Sigmoid colon (tissue), 6 donors: ENCODE measurements at regions not wholly inside any gene's neighbourhood (a gene's known extent, or its start where the extent isn't known, plus 50 kb on each side); places are given as distances from the start of the nearest gene placed in this dataset.
"Not testable (repeated sequence)": the region's sequence is repeated elsewhere in the genome, so short reads cannot be mapped to it uniquely, and the experiment has no call there.

Source experiments
- DNase-seq: peaks from one replicate; pipeline ENCODE4 v3.0.0-alpha.2; 2019
- H3K27ac ChIP-seq, 4 donors: fragments of 200-600 bp; sonication (generic); one replicate each; pipeline ENCODE4 v1.5.1; 2016 to 2019; ENCODE audit warnings: mild to moderate bottlenecking in 1 of 4
- H3K27me3 ChIP-seq, 3 donors: fragments of 200-600 bp; sonication (generic); one replicate each; pipeline ENCODE4 v1.5.1; 2019; ENCODE audit warnings: mild to moderate bottlenecking in 1 of 3
- H3K36me3 ChIP-seq, 4 donors: fragments of 200-600 bp; sonication (generic); one replicate each; pipeline ENCODE4 v1.5.1; 2016 to 2019
- H3K4me1 ChIP-seq, 4 donors: fragments of 200-600 bp; sonication (generic); one replicate each; pipeline ENCODE4 v1.5.1; 2017 to 2019
- H3K4me3 ChIP-seq, 4 donors: fragments of 200-600 bp; sonication (generic); one replicate each; pipeline ENCODE4 v1.5.1; 2017 to 2019; ENCODE audit warnings: mild to moderate bottlenecking in 2 of 4, moderate library complexity in 1 of 4
- H3K9me3 ChIP-seq, 4 donors: fragments of 200-600 bp in 3 of 4; sonication (generic) in 3 of 4; one replicate each; pipeline versions ENCODE4 v1.5.1 to v1.6.1; 2013 to 2019
- WGBS, 2 donors: extraction: QIAGEN DNeasy Blood & Tissue Kit; methylation state at CpG; one replicate each; pipeline ENCODE4 v1.1.7; 2013; 5-methylcytosine and 5-hydroxymethylcytosine counted together
- intact Hi-C: fragments of 100-400 bp; cut with DNase I; formaldehyde crosslinking; loops from one replicate; pipeline ENCODE4 v1.15.1; 2023
- small RNA-seq, 3 donors: library from RNA; depleted of rRNA; stranded (forward); fragments of <200 nt; gene quantifications; one replicate each; pipeline ENCODE3, GENCODE V24; 2016
- donor health status: healthy with polysubstance abuse.
- donor health status: healthy.

DNA sequence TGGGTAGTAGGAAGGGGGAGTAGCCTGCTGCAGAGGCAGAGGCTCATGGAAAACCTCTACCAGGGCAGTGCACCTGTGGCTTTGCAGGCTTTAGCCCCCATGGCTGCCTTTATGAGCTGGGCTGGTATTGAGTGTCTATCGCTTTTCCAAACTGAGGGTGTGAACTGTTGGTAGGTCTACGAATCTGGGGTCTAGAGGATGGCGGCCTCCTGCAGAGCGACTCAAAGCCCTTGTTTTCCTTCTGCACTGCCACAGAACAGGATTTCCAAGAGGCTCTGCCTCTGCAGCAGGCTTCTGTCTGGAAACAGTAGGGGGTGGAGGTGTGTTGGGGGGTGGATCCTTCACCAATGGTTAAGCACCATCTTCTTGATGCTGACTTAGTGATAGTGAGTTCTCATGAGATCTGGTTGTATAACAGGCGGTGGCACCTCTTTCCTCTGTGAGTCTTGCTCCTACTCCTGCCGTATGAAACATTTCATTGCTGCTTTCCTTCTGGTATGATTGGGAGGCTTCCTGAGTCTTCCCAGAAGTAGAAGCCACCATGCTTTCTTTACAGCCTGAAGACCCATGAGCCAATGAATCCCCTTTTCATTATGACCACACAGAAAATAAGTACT is 840.0 kb downstream of the FOXD4L5 start:
- H3K4me1 ChIP-seq, H3K27me3 ChIP-seq, intact Hi-C loops, H3K9me3 ChIP-seq, H3K4me3 ChIP-seq, H3K36me3 ChIP-seq, DNase-seq, H3K27ac ChIP-seq: not testable (repeated sequence)
- WGBS, 2 donors = 85 to 87% methylated on average over 6 of the region's 6 CpGs

DNA sequence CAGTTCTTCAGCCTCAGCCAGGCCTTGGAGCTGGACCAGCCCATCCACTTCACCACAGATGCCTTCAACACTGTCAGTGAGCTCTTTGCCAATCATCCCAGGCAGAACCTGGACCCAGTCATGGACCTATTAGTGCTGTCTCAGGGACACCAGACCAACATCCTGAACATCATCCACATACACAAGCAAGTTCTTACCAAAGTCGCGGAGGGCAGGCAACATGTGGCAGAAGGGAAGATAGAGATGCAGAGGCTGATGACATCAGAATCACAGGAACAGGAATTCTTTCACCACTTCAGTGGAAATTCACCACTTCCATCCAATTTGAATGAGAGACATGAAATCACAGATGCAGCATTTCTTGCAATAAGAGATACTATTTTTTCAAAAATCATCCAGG is 845.3 kb downstream of the FOXD4L5 start:
- intact Hi-C loops, H3K27me3 ChIP-seq, H3K9me3 ChIP-seq, DNase-seq, H3K4me1 ChIP-seq, H3K36me3 ChIP-seq, H3K27ac ChIP-seq, H3K4me3 ChIP-seq: not testable (repeated sequence)
- WGBS, 2 donors = 94 to 97% methylated on average over 2 of the region's 2 CpGs

Small RNA genes in the stretch of these regions (small RNA-seq; reads per million reads assigned to genes)
- gene AL773524.1 = 0 reads per million in 3 donors
